ENCODE measurements at regions not wholly inside any gene's neighbourhood (a gene's known extent, or its start where the extent isn't known, plus 50 kb on each side); places are given as distances from the start of the nearest gene placed in this dataset.

GRCh38 chr2:8487461-8487932, 194.4 kb upstream of the ID2 start:
- no peak overlapping the region for H3K4me3 ChIP-seq (ENCODE audit: low read depth, low read length)
- TF ChIP-seq, protein P1, sequence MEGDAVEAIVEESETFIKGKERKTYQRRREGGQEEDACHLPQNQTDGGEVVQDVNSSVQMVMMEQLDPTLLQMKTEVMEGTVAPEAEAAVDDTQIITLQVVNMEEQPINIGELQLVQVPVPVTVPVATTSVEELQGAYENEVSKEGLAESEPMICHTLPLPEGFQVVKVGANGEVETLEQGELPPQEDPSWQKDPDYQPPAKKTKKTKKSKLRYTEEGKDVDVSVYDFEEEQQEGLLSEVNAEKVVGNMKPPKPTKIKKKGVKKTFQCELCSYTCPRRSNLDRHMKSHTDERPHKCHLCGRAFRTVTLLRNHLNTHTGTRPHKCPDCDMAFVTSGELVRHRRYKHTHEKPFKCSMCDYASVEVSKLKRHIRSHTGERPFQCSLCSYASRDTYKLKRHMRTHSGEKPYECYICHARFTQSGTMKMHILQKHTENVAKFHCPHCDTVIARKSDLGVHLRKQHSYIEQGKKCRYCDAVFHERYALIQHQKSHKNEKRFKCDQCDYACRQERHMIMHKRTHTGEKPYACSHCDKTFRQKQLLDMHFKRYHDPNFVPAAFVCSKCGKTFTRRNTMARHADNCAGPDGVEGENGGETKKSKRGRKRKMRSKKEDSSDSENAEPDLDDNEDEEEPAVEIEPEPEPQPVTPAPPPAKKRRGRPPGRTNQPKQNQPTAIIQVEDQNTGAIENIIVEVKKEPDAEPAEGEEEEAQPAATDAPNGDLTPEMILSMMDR (IDR thresholded peaks at IDR 0.05; ENCODE audit: low read depth, low read length), result no peak

DNA sequence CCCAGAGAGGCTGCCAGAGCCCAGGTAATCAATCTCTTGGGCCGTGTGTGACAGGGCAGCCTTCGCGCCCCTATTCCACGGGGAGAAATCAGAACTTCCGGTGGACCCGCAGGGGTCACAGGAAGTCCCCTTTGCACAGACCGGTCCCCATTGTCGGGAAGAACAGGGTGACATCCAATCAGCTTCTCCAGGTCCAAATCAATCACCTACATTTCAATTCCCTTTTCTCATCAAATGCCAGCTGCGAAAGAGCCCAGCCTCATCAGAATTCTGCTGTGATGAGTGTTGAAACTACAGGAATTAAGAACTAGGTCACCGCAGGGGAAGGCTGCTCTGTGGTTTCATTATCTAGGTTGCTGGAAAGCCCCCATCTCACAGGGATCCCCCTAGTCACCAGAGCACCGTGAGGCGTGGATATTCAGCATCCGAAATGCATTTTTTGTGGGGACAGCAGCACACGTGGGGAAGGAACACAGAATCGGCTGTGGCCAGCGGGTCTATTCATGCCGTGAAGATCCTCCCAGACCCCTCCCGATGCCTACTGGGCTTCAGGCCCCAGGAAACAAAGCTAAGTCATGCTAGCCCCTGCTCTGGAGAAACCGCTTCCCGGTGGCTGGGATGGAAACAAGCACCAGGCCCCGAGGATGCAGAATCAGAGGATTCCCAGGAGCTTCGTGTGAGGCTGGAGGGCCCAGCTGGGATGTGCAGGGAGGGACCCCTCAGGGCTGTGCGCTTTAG, 193.7 kb upstream of the ID2 start:
- TF ChIP-seq, protein P1 (IDR thresholded peaks at IDR 0.05; ENCODE audit: low read depth, low read length), result no peak
- H3K4me3 ChIP-seq (ENCODE audit: low read depth, low read length), result no peak overlapping the region

- no peak overlapping the region for H3K4me3 ChIP-seq (ENCODE audit: low read depth, low read length)
- TF ChIP-seq, protein P1 (IDR thresholded peaks at IDR 0.05; ENCODE audit: low read depth, low read length), result no peak
Observed at GRCh38 chr2:8489221-8489620, 192.6 kb upstream of the ID2 start.

DNA sequence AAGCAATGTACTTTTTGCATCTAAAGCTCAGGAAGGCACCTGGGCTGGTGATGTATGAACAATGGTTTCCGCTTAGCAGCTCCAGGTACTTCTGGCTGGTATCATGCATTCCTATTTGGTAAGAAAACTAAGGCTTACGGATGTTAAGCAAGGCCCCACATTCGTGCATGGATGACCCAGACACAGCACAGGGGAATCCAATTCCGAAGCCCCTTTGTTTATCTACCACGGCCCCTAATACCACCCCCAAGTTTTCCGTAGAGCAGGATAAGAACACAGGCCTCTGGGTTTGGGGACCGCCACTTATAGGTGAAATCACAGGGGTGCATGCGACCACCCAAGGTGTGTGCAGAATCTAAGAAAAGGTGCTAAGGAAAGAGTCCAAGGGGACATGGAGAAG, 192.1 kb upstream of the ID2 start:
- no peak overlapping the region for H3K4me3 ChIP-seq (ENCODE audit: low read depth, low read length)
- TF ChIP-seq, protein P1 (IDR thresholded peaks at IDR 0.05; ENCODE audit: low read depth, low read length), result no peak

- H3K4me3 ChIP-seq (ENCODE audit: low read depth, low read length), result no peak overlapping the region
- TF ChIP-seq, protein P1 (IDR thresholded peaks at IDR 0.05; ENCODE audit: low read depth, low read length), result no peak
Observed at GRCh38 chr2:8490166-8490721, 191.6 kb upstream of the ID2 start.

DNA sequence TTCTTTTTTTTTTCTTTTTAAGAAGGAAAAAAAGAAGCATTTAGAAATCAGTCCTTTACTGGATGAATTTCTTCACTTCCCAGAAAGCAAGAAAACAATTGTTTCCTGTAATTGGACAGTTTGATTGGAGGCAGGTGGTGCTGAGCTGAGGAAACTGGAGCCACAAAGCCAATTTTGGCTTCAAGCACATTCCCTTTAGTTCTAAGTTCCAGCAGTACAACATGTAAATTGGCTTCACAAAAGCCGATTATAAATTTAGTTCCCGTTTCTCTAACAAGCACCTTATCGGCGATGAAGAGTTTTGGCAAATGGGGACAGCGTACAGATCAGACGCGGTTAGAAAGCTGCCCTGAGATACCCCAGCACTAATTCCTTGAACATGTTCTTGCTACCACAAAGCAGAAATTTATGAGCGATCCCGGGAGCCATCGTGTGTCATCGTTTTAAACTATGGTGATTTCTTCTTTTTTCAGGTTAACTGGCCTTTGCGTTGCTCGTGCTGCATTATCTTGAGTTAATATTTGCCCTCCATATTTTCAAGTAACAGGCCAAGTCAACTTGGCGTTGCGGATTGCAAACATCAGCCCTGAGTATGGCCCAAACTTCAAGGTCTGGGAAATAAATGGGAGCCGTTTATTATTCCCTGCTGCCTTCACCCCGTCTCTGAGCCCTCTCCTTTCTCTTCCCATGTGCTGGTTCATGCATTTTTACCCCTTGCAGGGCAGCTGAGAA, 190.4 kb upstream of the ID2 start:
- TF ChIP-seq, protein P1 (IDR thresholded peaks at IDR 0.05; ENCODE audit: low read depth, low read length), result no peak
- no peak overlapping the region for H3K4me3 ChIP-seq (ENCODE audit: low read depth, low read length)

- TF ChIP-seq, protein P1 (IDR thresholded peaks at IDR 0.05; ENCODE audit: low read depth, low read length), result no peak
- no peak overlapping the region for H3K4me3 ChIP-seq (ENCODE audit: low read depth, low read length)
Observed at GRCh38 chr2:8494151-8494550, 187.7 kb upstream of the ID2 start.
